Stomach (tissue), 4 donors: ENCODE measurements at regions not wholly inside any gene's neighbourhood (a gene's known extent, or its start where the extent isn't known, plus 50 kb on each side); places are given as distances from the start of the nearest gene placed in this dataset.
A peak's percentile ranks its signal among the peaks of the same experiment; 100 is the strongest.

Experiments used
- POLR2A ChIP-seq, 4 donors: fragments of 450-650 bp; IDR thresholded peaks; one replicate each; pipeline ENCODE4 v1.6.1; 2016; ENCODE audit warnings: antibody characterized with exemption in 4 of 4, control low read depth in 2 of 4, mild to moderate bottlenecking in 1 of 4, moderate library complexity in 1 of 4
- POLR2AphosphoS5 ChIP-seq, 3 donors: sonication (generic); formaldehyde crosslinking; IDR thresholded peaks; one replicate each; pipeline ENCODE4 v1.6.1; 2016; ENCODE audit warnings: antibody characterized with exemption in 3 of 3
- TF ChIP-seq, protein P1 (sequence below), 7 experiments: fragments of 450-650 bp in 4 of 7; fragments of 200-600 bp in 3 of 7; sonication (generic) in 3 of 7; IDR thresholded peaks; one replicate each; pipeline ENCODE4 v1.5.1; 2016 to 2019; ENCODE audit warnings: antibody characterized with exemption in 7 of 7, control low read depth in 2 of 7, mild to moderate bottlenecking in 1 of 7

DNA sequence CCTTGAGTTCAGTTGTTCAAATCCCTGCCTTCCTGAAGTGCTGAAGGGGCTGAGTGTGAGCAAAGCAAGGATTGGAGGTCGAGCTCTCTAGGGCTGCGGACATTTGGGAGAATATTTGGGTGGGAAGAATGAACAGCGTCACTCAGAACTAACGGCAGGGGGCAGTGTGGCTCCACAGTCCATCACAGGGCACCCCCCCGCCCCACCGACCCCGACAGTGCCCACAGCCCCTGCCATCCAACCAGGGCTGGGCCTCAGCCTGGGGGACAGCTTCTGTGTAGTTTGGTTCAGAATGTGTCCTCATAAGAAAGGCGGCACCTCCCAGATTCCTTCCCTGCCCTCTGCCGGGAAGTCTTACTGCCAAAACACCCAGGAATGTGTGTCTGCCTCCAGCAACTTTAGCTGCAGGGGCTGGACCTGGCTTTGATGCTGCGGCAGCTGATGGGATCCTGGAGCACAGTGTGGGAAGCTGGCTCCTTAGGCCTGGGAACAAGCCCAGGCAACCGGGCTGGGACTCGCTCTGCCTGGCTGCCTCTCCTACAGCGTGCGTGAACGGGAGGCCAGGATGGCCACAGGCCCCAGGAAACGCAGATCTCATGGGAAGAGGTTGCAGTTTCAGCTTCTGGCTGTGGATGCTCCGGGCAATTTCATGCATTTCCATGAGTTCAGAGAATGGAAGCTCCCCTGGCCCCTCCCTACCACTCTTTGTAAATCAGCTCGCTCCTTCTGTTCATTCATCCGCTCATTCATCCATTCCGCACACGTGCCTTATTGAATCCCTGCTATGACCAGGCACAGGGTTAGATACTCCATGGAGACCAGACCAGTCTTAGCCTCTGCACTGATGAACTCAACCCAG, 104.9 kb upstream of the TMPRSS2 start:
- TF ChIP-seq, protein P1, sequence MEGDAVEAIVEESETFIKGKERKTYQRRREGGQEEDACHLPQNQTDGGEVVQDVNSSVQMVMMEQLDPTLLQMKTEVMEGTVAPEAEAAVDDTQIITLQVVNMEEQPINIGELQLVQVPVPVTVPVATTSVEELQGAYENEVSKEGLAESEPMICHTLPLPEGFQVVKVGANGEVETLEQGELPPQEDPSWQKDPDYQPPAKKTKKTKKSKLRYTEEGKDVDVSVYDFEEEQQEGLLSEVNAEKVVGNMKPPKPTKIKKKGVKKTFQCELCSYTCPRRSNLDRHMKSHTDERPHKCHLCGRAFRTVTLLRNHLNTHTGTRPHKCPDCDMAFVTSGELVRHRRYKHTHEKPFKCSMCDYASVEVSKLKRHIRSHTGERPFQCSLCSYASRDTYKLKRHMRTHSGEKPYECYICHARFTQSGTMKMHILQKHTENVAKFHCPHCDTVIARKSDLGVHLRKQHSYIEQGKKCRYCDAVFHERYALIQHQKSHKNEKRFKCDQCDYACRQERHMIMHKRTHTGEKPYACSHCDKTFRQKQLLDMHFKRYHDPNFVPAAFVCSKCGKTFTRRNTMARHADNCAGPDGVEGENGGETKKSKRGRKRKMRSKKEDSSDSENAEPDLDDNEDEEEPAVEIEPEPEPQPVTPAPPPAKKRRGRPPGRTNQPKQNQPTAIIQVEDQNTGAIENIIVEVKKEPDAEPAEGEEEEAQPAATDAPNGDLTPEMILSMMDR (IDR thresholded peaks at IDR 0.05) = peak in 5 of 7 experiments; percentile 57 to 75 (median 64)
- no peak for TF ChIP-seq POLR2A (IDR thresholded peaks at IDR 0.05)
- TF ChIP-seq POLR2AphosphoS5 (IDR thresholded peaks at IDR 0.05) = peak; percentile 42 to 78 (median 65)
